ENCODE measurements at regions not wholly inside any gene's neighbourhood (a gene's known extent, or its start where the extent isn't known, plus 50 kb on each side); places are given as distances from the start of the nearest gene placed in this dataset.

DNA sequence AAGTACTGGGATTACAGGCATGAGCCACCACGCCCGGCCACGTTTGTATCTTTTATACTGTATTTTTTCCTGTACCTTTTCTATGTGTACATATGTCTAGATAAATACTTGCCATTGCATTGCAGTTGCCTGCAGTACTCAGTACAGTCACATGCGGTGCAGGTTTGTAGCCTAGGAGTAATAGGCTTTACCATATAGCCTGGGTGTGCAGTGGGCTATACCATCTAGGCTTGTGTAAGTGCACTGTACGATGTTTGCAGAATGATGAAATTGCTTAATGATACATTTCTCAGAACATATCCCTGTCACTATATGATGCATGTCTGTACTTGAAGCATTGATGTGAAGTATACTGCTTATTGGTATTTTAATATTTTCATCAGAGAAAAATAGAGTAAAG lies 115.4 kb upstream of the PUDP start:
- Histone ChIP-seq H3K18ac (ENCODE audit: low read length) (no peak overlapping the region), H3K4me2 (ENCODE audit: insufficient read depth, low read length, poor library complexity, severe bottlenecking) (no peak overlapping the region), H3K36me3 (replicated peaks in 1 of 2; ENCODE audit: control insufficient read depth in 2 of 2, insufficient read depth in 2 of 2, low read length in 2 of 2) (no peaks in the 10 kb centered on the region), H3K79me1 (ENCODE audit: low read depth, low read length) (no peaks in the 10 kb centered on the region), H3K27ac (replicated peaks; ENCODE audit: low read length) (no peak overlapping the region), H2BK120ac (ENCODE audit: low read depth, low read length) (no peak overlapping the region), H2BK12ac (ENCODE audit: low read length) (no peak overlapping the region), H2BK15ac (ENCODE audit: low read length) (no peak overlapping the region), H2AFZ (ENCODE audit: low read length) (no peak overlapping the region), H3K27me3 (ENCODE audit: control insufficient read depth in 3 of 3, insufficient read depth in 3 of 3, low read depth in 1 of 3, low read length in 3 of 3) (no peaks in the 10 kb centered on the region), H2AK5ac (ENCODE audit: low read depth, low read length) (no peak overlapping the region), H3K4ac (ENCODE audit: low read length) (no peak overlapping the region), H3K9ac (ENCODE audit: low read depth, low read length, poor library complexity) (no peak overlapping the region), H4K8ac (ENCODE audit: low read depth, low read length) (no peak overlapping the region), H3K14ac (ENCODE audit: low read length) (no peak overlapping the region), H4K91ac (ENCODE audit: low read depth, low read length, poor library complexity) (no peak overlapping the region), H3K4me1 (ENCODE audit: control insufficient read depth in 2 of 2, insufficient read depth in 1 of 2, low read depth in 1 of 2, low read length in 2 of 2) (no peaks in the 10 kb centered on the region), H2BK5ac (ENCODE audit: low read length) (no peak overlapping the region), H3K9me3 (replicated peaks in 1 of 2; ENCODE audit: control insufficient read depth in 2 of 2, insufficient read depth in 1 of 2, low read depth in 1 of 2, low read length in 2 of 2) (no peaks in the 10 kb centered on the region), H3K4me3 (ENCODE audit: low read length in 2 of 2) (no peak overlapping the region), H3K23ac (ENCODE audit: low read depth, low read length, poor library complexity) (no peak overlapping the region)
- WGBS, 2 donors (ENCODE audit: extremely low coverage in 2 of 2, insufficient read length in 2 of 2, insufficient replicate concordance in 1 of 2), result no CpG with 5 or more reads among the region's 5 CpGs
- no peak for DNase-seq (ENCODE audit: low spot score)

GRCh38 chrX:7262551-7262950 lies 114.6 kb upstream of the PUDP start:
- H3K27me3 ChIP-seq (ENCODE audit: control insufficient read depth in 3 of 3, insufficient read depth in 3 of 3, low read depth in 1 of 3, low read length in 3 of 3), result no peaks in the 10 kb centered on the region
- no peak for DNase-seq (ENCODE audit: low spot score)
- no peak overlapping the region for H2AK5ac ChIP-seq (ENCODE audit: low read depth, low read length)
- no peak overlapping the region for H2BK12ac ChIP-seq (ENCODE audit: low read length)
- H4K8ac ChIP-seq (ENCODE audit: low read depth, low read length), result no peak overlapping the region
- H3K36me3 ChIP-seq (replicated peaks in 1 of 2; ENCODE audit: control insufficient read depth in 2 of 2, insufficient read depth in 2 of 2, low read length in 2 of 2), result no peaks in the 10 kb centered on the region
- H3K14ac ChIP-seq (ENCODE audit: low read length), result no peak overlapping the region
- H2AFZ ChIP-seq (ENCODE audit: low read length), result no peak overlapping the region
- no peaks in the 10 kb centered on the region for H3K4me1 ChIP-seq (ENCODE audit: control insufficient read depth in 2 of 2, insufficient read depth in 1 of 2, low read depth in 1 of 2, low read length in 2 of 2)
- no peak overlapping the region for H3K4ac ChIP-seq (ENCODE audit: low read length)
- H2BK15ac ChIP-seq (ENCODE audit: low read length), result no peak overlapping the region
- H3K9me3 ChIP-seq (replicated peaks in 1 of 2; ENCODE audit: control insufficient read depth in 2 of 2, insufficient read depth in 1 of 2, low read depth in 1 of 2, low read length in 2 of 2), result no peaks in the 10 kb centered on the region
- H3K18ac ChIP-seq (ENCODE audit: low read length), result no peak overlapping the region
- no peak overlapping the region for H4K91ac ChIP-seq (ENCODE audit: low read depth, low read length, poor library complexity)
- H3K23ac ChIP-seq (ENCODE audit: low read depth, low read length, poor library complexity), result no peak overlapping the region
- no peak overlapping the region for H3K9ac ChIP-seq (ENCODE audit: low read depth, low read length, poor library complexity)
- H3K79me1 ChIP-seq (ENCODE audit: low read depth, low read length), result no peaks in the 10 kb centered on the region
- H2BK120ac ChIP-seq (ENCODE audit: low read depth, low read length), result no peak overlapping the region
- no peak overlapping the region for H3K4me3 ChIP-seq (ENCODE audit: low read length in 2 of 2)
- no peak overlapping the region for H3K4me2 ChIP-seq (ENCODE audit: insufficient read depth, low read length, poor library complexity, severe bottlenecking)
- no peak overlapping the region for H2BK5ac ChIP-seq (ENCODE audit: low read length)
- H3K27ac ChIP-seq (replicated peaks; ENCODE audit: low read length), result no peak overlapping the region

GRCh38 chrX:7261672-7262332 lies 113.8 kb upstream of the PUDP start:
- H3K4me1 ChIP-seq (ENCODE audit: control insufficient read depth in 2 of 2, insufficient read depth in 1 of 2, low read depth in 1 of 2, low read length in 2 of 2), result no peaks in the 10 kb centered on the region
- H2AFZ ChIP-seq (ENCODE audit: low read length), result no peak overlapping the region
- H3K4ac ChIP-seq (ENCODE audit: low read length), result no peak overlapping the region
- no peak overlapping the region for H3K18ac ChIP-seq (ENCODE audit: low read length)
- H2BK15ac ChIP-seq (ENCODE audit: low read length), result no peak overlapping the region
- no peak overlapping the region for H2BK12ac ChIP-seq (ENCODE audit: low read length)
- no peak overlapping the region for H4K91ac ChIP-seq (ENCODE audit: low read depth, low read length, poor library complexity)
- H3K79me1 ChIP-seq (ENCODE audit: low read depth, low read length), result no peaks in the 10 kb centered on the region
- DNase-seq (ENCODE audit: low spot score), result no peak
- no peak overlapping the region for H2AK5ac ChIP-seq (ENCODE audit: low read depth, low read length)
- no peak overlapping the region for H3K9ac ChIP-seq (ENCODE audit: low read depth, low read length, poor library complexity)
- no peaks in the 10 kb centered on the region for H3K9me3 ChIP-seq (replicated peaks in 1 of 2; ENCODE audit: control insufficient read depth in 2 of 2, insufficient read depth in 1 of 2, low read depth in 1 of 2, low read length in 2 of 2)
- H2BK120ac ChIP-seq (ENCODE audit: low read depth, low read length), result no peak overlapping the region
- no peak overlapping the region for H3K4me2 ChIP-seq (ENCODE audit: insufficient read depth, low read length, poor library complexity, severe bottlenecking)
- H4K8ac ChIP-seq (ENCODE audit: low read depth, low read length), result no peak overlapping the region
- no peak overlapping the region for H3K14ac ChIP-seq (ENCODE audit: low read length)
- no peak overlapping the region for H3K27ac ChIP-seq (replicated peaks; ENCODE audit: low read length)
- no peak overlapping the region for H2BK5ac ChIP-seq (ENCODE audit: low read length)
- H3K23ac ChIP-seq (ENCODE audit: low read depth, low read length, poor library complexity), result no peak overlapping the region
- no CpG with 5 or more reads among the region's 5 CpGs for WGBS, 2 donors (ENCODE audit: extremely low coverage in 2 of 2, insufficient read length in 2 of 2, insufficient replicate concordance in 1 of 2)
- no peaks in the 10 kb centered on the region for H3K27me3 ChIP-seq (ENCODE audit: control insufficient read depth in 3 of 3, insufficient read depth in 3 of 3, low read depth in 1 of 3, low read length in 3 of 3)
- no peak overlapping the region for H3K4me3 ChIP-seq (ENCODE audit: low read length in 2 of 2)
- no peaks in the 10 kb centered on the region for H3K36me3 ChIP-seq (replicated peaks in 1 of 2; ENCODE audit: control insufficient read depth in 2 of 2, insufficient read depth in 2 of 2, low read length in 2 of 2)

GRCh38 chrX:7254144-7254543 lies 106.2 kb upstream of the PUDP start:
- H3K27me3 ChIP-seq (ENCODE audit: control insufficient read depth in 3 of 3, insufficient read depth in 3 of 3, low read depth in 1 of 3, low read length in 3 of 3), result no peaks in the 10 kb centered on the region
- no peak overlapping the region for H3K18ac ChIP-seq (ENCODE audit: low read length)
- DNase-seq (ENCODE audit: low spot score), result no peak
- H2AFZ ChIP-seq (ENCODE audit: low read length), result no peak overlapping the region
- no peak overlapping the region for H3K27ac ChIP-seq (replicated peaks; ENCODE audit: low read length)
- no peaks in the 10 kb centered on the region for H3K36me3 ChIP-seq (replicated peaks in 1 of 2; ENCODE audit: control insufficient read depth in 2 of 2, insufficient read depth in 2 of 2, low read length in 2 of 2)
- H3K4me2 ChIP-seq (ENCODE audit: insufficient read depth, low read length, poor library complexity, severe bottlenecking), result no peak overlapping the region
- H4K8ac ChIP-seq (ENCODE audit: low read depth, low read length), result no peak overlapping the region
- no CpG with 5 or more reads among the region's 4 CpGs for WGBS, 2 donors (ENCODE audit: extremely low coverage in 2 of 2, insufficient read length in 2 of 2, insufficient replicate concordance in 1 of 2)
- no peaks in the 10 kb centered on the region for H3K79me1 ChIP-seq (ENCODE audit: low read depth, low read length)
- H3K23ac ChIP-seq (ENCODE audit: low read depth, low read length, poor library complexity), result no peak overlapping the region
- H3K14ac ChIP-seq (ENCODE audit: low read length), result no peak overlapping the region
- H2AK5ac ChIP-seq (ENCODE audit: low read depth, low read length), result no peak overlapping the region
- no peak overlapping the region for H2BK15ac ChIP-seq (ENCODE audit: low read length)
- no peak overlapping the region for H3K4me3 ChIP-seq (ENCODE audit: low read length in 2 of 2)
- no peak overlapping the region for H3K9ac ChIP-seq (ENCODE audit: low read depth, low read length, poor library complexity)
- H3K9me3 ChIP-seq (replicated peaks in 1 of 2; ENCODE audit: control insufficient read depth in 2 of 2, insufficient read depth in 1 of 2, low read depth in 1 of 2, low read length in 2 of 2), result peaks cover 0 to 3% of the 10 kb centered on the region in 2 donors
- H3K4ac ChIP-seq (ENCODE audit: low read length), result no peak overlapping the region
- no peak overlapping the region for H4K91ac ChIP-seq (ENCODE audit: low read depth, low read length, poor library complexity)
- no peak overlapping the region for H2BK5ac ChIP-seq (ENCODE audit: low read length)
- H2BK12ac ChIP-seq (ENCODE audit: low read length), result no peak overlapping the region
- H3K4me1 ChIP-seq (ENCODE audit: control insufficient read depth in 2 of 2, insufficient read depth in 1 of 2, low read depth in 1 of 2, low read length in 2 of 2), result peaks cover 0 to 2% of the 10 kb centered on the region in 2 donors
- no peak overlapping the region for H2BK120ac ChIP-seq (ENCODE audit: low read depth, low read length)
